Fibroblast of pulmonary artery (primary cell): ENCODE measurements at regions not wholly inside any gene's neighbourhood (a gene's known extent, or its start where the extent isn't known, plus 50 kb on each side); places are given as distances from the start of the nearest gene placed in this dataset.

Experiments used
- DNase-seq: peaks from one replicate; pipeline ENCODE4 v3.0.0-alpha.2; 2010; ENCODE audit warnings: low read depth
- H3K4me3 ChIP-seq: replicated peaks from 2 replicates; pipeline ENCODE4 v1.5.1; 2011; ENCODE audit warnings: low read depth, mild to moderate bottlenecking, control low read depth, low read length, moderate library complexity
- CTCF ChIP-seq: IDR thresholded peaks from 2 replicates; pipeline ENCODE4 v1.5.1; 2011; ENCODE audit warnings: mild to moderate bottlenecking, control low read depth, low read length, inconsistent platforms; ENCODE audit errors: missing control alignments

- TF ChIP-seq CTCF = no peak
- DNase-seq = no peak
- no peak overlapping the region for H3K4me3 ChIP-seq
These were observed 357.4 kb upstream of the ATP11B start for GRCh38 chr3:182435860-182436259.

- H3K4me3 ChIP-seq = no peak overlapping the region
- TF ChIP-seq CTCF = no peak
- no peak for DNase-seq
These were observed 356.8 kb upstream of the ATP11B start for GRCh38 chr3:182436547-182436946.

GRCh38 chr3:182438398-182438797 lies 354.9 kb upstream of the ATP11B start:
- DNase-seq = no peak
- H3K4me3 ChIP-seq = no peak overlapping the region
- TF ChIP-seq CTCF = no peak

DNA sequence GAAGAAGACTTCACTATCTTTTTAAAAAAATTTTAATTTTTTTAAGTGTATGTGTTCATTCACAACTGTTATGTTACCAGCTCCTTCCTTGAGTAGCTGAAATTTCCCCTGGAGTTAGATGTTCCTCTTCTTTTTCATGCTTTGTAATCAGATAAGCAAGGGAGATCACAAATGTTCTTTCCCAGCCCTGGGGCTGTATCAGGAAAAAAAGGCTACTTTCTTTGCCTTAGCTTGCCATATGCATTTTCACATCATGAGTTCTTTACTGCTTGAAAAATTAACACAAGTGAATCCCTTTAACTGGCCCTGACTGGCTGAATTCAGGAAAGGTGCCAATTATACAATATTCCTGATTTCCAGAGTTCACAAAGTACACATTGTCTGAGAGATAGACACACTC lies 353.2 kb upstream of the ATP11B start:
- TF ChIP-seq CTCF = no peak
- no peak for DNase-seq
- no peak overlapping the region for H3K4me3 ChIP-seq

- no peak for DNase-seq
- TF ChIP-seq CTCF = no peak
These were observed 347.7 kb upstream of the ATP11B start for GRCh38 chr3:182445576-182445975.

GRCh38 chr3:182450942-182451787 lies 342.1 kb upstream of the ATP11B start:
- DNase-seq = no peak
- TF ChIP-seq CTCF = no peak
- no peak overlapping the region for H3K4me3 ChIP-seq

More at GRCh38 chr3:182445576-182445975, 347.7 kb upstream of the ATP11B start:
- H3K4me3 ChIP-seq = no peak overlapping the region

DNA sequence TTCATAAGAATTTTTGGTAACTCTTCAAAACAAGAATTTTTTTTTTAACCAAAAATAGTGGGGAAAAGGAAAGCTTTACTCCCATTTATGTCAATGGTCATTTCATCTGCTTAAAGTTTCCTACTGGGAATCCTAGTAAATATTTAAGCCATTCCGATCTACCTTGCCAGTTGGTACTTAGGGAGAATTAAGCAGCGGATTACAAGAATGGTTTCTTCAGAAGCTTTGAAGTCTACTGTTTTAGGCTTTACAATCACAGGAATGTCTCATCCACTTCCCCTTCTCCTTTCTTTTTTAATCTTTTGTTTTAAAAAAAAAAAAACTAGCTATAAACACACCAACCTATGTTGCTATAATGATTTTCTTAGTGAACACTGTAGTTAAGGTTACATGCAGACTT lies 341.4 kb upstream of the ATP11B start:
- H3K4me3 ChIP-seq = no peak overlapping the region
- no peak for DNase-seq
- TF ChIP-seq CTCF = no peak
